ENCODE measurements at regions not wholly inside any gene's neighbourhood (a gene's known extent, or its start where the extent isn't known, plus 50 kb on each side); places are given as distances from the start of the nearest gene placed in this dataset.

GRCh38 chr2:234827096-234827860, 124.5 kb upstream of the SH3BP4 start:
- Histone ChIP-seq H3K4me3 (ENCODE audit: low read depth in 1 of 2, low read length in 2 of 2) (no peak overlapping the region), H3K9ac (ENCODE audit: low read depth, low read length) (no peak overlapping the region), H3K27me3 (ENCODE audit: insufficient read depth, low read length, poor library complexity) (peaks cover 9% of the 10 kb centered on the region), H3K36me3 (ENCODE audit: insufficient read depth, low read length) (no peaks in the 10 kb centered on the region), H3K79me2 (ENCODE audit: insufficient read depth, low read length) (no peaks in the 10 kb centered on the region), H3K4me2 (ENCODE audit: insufficient read depth, low read length) (no peak overlapping the region), H3K27ac (ENCODE audit: low read length) (no peak overlapping the region), H3K9me3 (ENCODE audit: insufficient read depth, low read length, severe bottlenecking) (no peaks in the 10 kb centered on the region), H2AFZ (ENCODE audit: low read depth, low read length) (no peak overlapping the region), H4K20me1 (ENCODE audit: insufficient read depth, low read length) (no peaks in the 10 kb centered on the region), H3K4me1 (ENCODE audit: insufficient read depth, low read length) (no peaks in the 10 kb centered on the region)
- DNase-seq (no peak), ATAC-seq (ENCODE audit: insufficient read depth, low read depth) (no peak)
- TF ChIP-seq CTCF (IDR thresholded peaks at IDR 0.05; ENCODE audit: borderline replicate concordance, extremely low read depth, low read length, poor library complexity, severe bottlenecking): no peak
- no peak for TF ChIP-seq EZH2 (IDR thresholded peaks at IDR 0.05; ENCODE audit: borderline replicate concordance, low read depth, low read length, severe bottlenecking)

- no peak for ATAC-seq (ENCODE audit: insufficient read depth, low read depth)
- no peak for DNase-seq
- H3K9ac ChIP-seq (ENCODE audit: low read depth, low read length): no peak overlapping the region
- no peaks in the 10 kb centered on the region for H3K4me1 ChIP-seq (ENCODE audit: insufficient read depth, low read length)
- no peaks in the 10 kb centered on the region for H3K36me3 ChIP-seq (ENCODE audit: insufficient read depth, low read length)
- no peak overlapping the region for H2AFZ ChIP-seq (ENCODE audit: low read depth, low read length)
- no peak overlapping the region for H3K27ac ChIP-seq (ENCODE audit: low read length)
- H3K4me3 ChIP-seq (ENCODE audit: low read depth in 1 of 2, low read length in 2 of 2): no peak overlapping the region
- no peak overlapping the region for H3K4me2 ChIP-seq (ENCODE audit: insufficient read depth, low read length)
- H3K79me2 ChIP-seq (ENCODE audit: insufficient read depth, low read length): no peaks in the 10 kb centered on the region
- H3K27me3 ChIP-seq (ENCODE audit: insufficient read depth, low read length, poor library complexity): peaks cover 9% of the 10 kb centered on the region
- no peaks in the 10 kb centered on the region for H4K20me1 ChIP-seq (ENCODE audit: insufficient read depth, low read length)
- TF ChIP-seq CTCF (IDR thresholded peaks at IDR 0.05; ENCODE audit: borderline replicate concordance, extremely low read depth, low read length, poor library complexity, severe bottlenecking): no peak
- no peak for TF ChIP-seq EZH2 (IDR thresholded peaks at IDR 0.05; ENCODE audit: borderline replicate concordance, low read depth, low read length, severe bottlenecking)
- no peaks in the 10 kb centered on the region for H3K9me3 ChIP-seq (ENCODE audit: insufficient read depth, low read length, severe bottlenecking)
Observed at GRCh38 chr2:234826681-234827080, 125.1 kb upstream of the SH3BP4 start.

GRCh38 chr2:234825616-234826015, 126.2 kb upstream of the SH3BP4 start:
- TF ChIP-seq EZH2 (IDR thresholded peaks at IDR 0.05; ENCODE audit: borderline replicate concordance, low read depth, low read length, severe bottlenecking) (no peak), CTCF (IDR thresholded peaks at IDR 0.05; ENCODE audit: borderline replicate concordance, extremely low read depth, low read length, poor library complexity, severe bottlenecking) (no peak)
- no peaks in the 10 kb centered on the region for H3K79me2 ChIP-seq (ENCODE audit: insufficient read depth, low read length)
- ATAC-seq (ENCODE audit: insufficient read depth, low read depth) (no peak), DNase-seq (no peak)
- H4K20me1 ChIP-seq (ENCODE audit: insufficient read depth, low read length): no peaks in the 10 kb centered on the region
- no peak overlapping the region for H2AFZ ChIP-seq (ENCODE audit: low read depth, low read length)
- H3K4me2 ChIP-seq (ENCODE audit: insufficient read depth, low read length): no peak overlapping the region
- no peak overlapping the region for H3K4me3 ChIP-seq (ENCODE audit: low read depth in 1 of 2, low read length in 2 of 2)
- H3K27ac ChIP-seq (ENCODE audit: low read length): no peak overlapping the region
- no peak overlapping the region for H3K9ac ChIP-seq (ENCODE audit: low read depth, low read length)
- H3K4me1 ChIP-seq (ENCODE audit: insufficient read depth, low read length): no peaks in the 10 kb centered on the region
- H3K27me3 ChIP-seq (ENCODE audit: insufficient read depth, low read length, poor library complexity): peaks cover 6% of the 10 kb centered on the region
- no peaks in the 10 kb centered on the region for H3K9me3 ChIP-seq (ENCODE audit: insufficient read depth, low read length, severe bottlenecking)
- H3K36me3 ChIP-seq (ENCODE audit: insufficient read depth, low read length): no peaks in the 10 kb centered on the region

Data from DND-41 (cell line).